SK-N-SH treated with all-trans-retinoic acid at 6 μM for 48 hours (cell line): ENCODE measurements at regions not wholly inside any gene's neighbourhood (a gene's known extent, or its start where the extent isn't known, plus 50 kb on each side); places are given as distances from the start of the nearest gene placed in this dataset.

Experiments used
- ATAC-seq: fragments of 200-7000 bp; cut with Tn5 transposase; 3 replicates; pipeline ENCODE4 v1.9.1; 2020; ENCODE audit warnings: mild to moderate bottlenecking, moderate library complexity
- ARNTL ChIP-seq: fragments of 450-650 bp; formaldehyde crosslinking; IDR thresholded peaks from 2 replicates; pipeline ENCODE4 v1.5.0; 2020; ENCODE audit warnings: low read depth, mild to moderate bottlenecking, moderate library complexity, borderline replicate concordance
- BACH2 ChIP-seq: fragments of 250-450 bp; sonication (Bioruptor Pico); IDR thresholded peaks from 2 replicates; pipeline ENCODE4 v1.9.0; 2021; ENCODE audit warnings: mild to moderate bottlenecking, borderline replicate concordance
- CSDC2 ChIP-seq: fragments of 250-450 bp; sonication (Bioruptor Pico); IDR thresholded peaks from 2 replicates; pipeline ENCODE4 v1.5.0; 2020; ENCODE audit warnings: mild to moderate bottlenecking, moderate library complexity
- GLIS3 ChIP-seq: fragments of 250-450 bp; sonication (Bioruptor Pico); IDR thresholded peaks from 2 replicates; pipeline ENCODE4 v1.5.0; 2020; ENCODE audit warnings: mild to moderate bottlenecking, moderate library complexity
- ISL1 ChIP-seq: fragments of 250-450 bp; sonication (Bioruptor Pico); IDR thresholded peaks from 2 replicates; pipeline ENCODE4 v2.1.2; 2022; ENCODE audit warnings: mild to moderate bottlenecking, moderate library complexity
- OSR1 ChIP-seq: fragments of 250-450 bp; sonication (Bioruptor Pico); IDR thresholded peaks from 2 replicates; pipeline ENCODE4 v1.8.0; 2022; ENCODE audit warnings: moderate library complexity, mild to moderate bottlenecking, inconsistent platforms
- PATZ1 ChIP-seq: fragments of 250-450 bp; sonication (Bioruptor Pico); IDR thresholded peaks from 2 replicates; pipeline ENCODE4 v1.8.0; 2020; ENCODE audit warnings: mild to moderate bottlenecking, moderate library complexity, borderline replicate concordance
- SNAI2 ChIP-seq: fragments of 250-450 bp; sonication (Bioruptor Pico); IDR thresholded peaks from 2 replicates; pipeline ENCODE4 v1.5.0; 2020; ENCODE audit warnings: mild to moderate bottlenecking, moderate library complexity
- TCF4 ChIP-seq: fragments of 250-450 bp; sonication (Bioruptor Pico); IDR thresholded peaks from 2 replicates; pipeline ENCODE4 v1.8.0; 2021; ENCODE audit warnings: mild to moderate bottlenecking, moderate library complexity, borderline replicate concordance
- TOX ChIP-seq: fragments of 250-450 bp; sonication (Bioruptor Pico); IDR thresholded peaks from 2 replicates; pipeline ENCODE4 v1.8.0; 2021; ENCODE audit warnings: mild to moderate bottlenecking, moderate library complexity, borderline replicate concordance
- TSHZ2 ChIP-seq: fragments of 250-450 bp; sonication (Bioruptor Pico); IDR thresholded peaks from 2 replicates; pipeline ENCODE4 v1.5.0; 2020; ENCODE audit warnings: mild to moderate bottlenecking, moderate library complexity
- ZC3H10 ChIP-seq: fragments of 250-450 bp; sonication (Bioruptor Pico); IDR thresholded peaks from 2 replicates; pipeline ENCODE4 v1.5.1; 2021; ENCODE audit warnings: mild to moderate bottlenecking, moderate library complexity
- ZFP3 ChIP-seq: fragments of 250-450 bp; sonication (Bioruptor Pico); IDR thresholded peaks from 2 replicates; pipeline ENCODE4 v1.5.0; 2020; ENCODE audit warnings: mild to moderate bottlenecking, moderate library complexity
- ZFP30 ChIP-seq: fragments of 450-650 bp; formaldehyde crosslinking; IDR thresholded peaks from 2 replicates; pipeline ENCODE4 v1.5.0; 2022; ENCODE audit warnings: mild to moderate bottlenecking, moderate library complexity
- ZNF565 ChIP-seq: fragments of 450-650 bp; formaldehyde crosslinking; conservative IDR thresholded peaks from 2 replicates; pipeline ENCODE4 v1.5.0; 2020; ENCODE audit warnings: low read depth, mild to moderate bottlenecking, moderate library complexity
- ZNF8 ChIP-seq: fragments of 450-650 bp; formaldehyde crosslinking; IDR thresholded peaks from 2 replicates; pipeline ENCODE4 v1.5.0; 2020; ENCODE audit warnings: mild to moderate bottlenecking, moderate library complexity
- TF ChIP-seq, protein P1 (sequence below): fragments of 250-450 bp; sonication (Bioruptor Pico); IDR thresholded peaks from 2 replicates; pipeline ENCODE4 v1.5.1; 2020; ENCODE audit warnings: low read depth, mild to moderate bottlenecking, moderate library complexity
- TF ChIP-seq, protein P2 (sequence below): fragments of 250-450 bp; sonication (Bioruptor Pico); IDR thresholded peaks from 2 replicates; pipeline ENCODE4 v1.8.0; 2021; ENCODE audit warnings: low read depth, mild to moderate bottlenecking, moderate library complexity, borderline replicate concordance
- TF ChIP-seq, protein P3 (sequence below): fragments of 250-450 bp; sonication (Bioruptor Pico); IDR thresholded peaks from 2 replicates; pipeline ENCODE4 v1.5.1; 2021; ENCODE audit warnings: mild to moderate bottlenecking, moderate library complexity

- TF ChIP-seq ZNF565 (CRISPR knock-in tag) (no peak), GLIS3 (CRISPR knock-in tag) (no peak)
- TF ChIP-seq, protein P1, sequence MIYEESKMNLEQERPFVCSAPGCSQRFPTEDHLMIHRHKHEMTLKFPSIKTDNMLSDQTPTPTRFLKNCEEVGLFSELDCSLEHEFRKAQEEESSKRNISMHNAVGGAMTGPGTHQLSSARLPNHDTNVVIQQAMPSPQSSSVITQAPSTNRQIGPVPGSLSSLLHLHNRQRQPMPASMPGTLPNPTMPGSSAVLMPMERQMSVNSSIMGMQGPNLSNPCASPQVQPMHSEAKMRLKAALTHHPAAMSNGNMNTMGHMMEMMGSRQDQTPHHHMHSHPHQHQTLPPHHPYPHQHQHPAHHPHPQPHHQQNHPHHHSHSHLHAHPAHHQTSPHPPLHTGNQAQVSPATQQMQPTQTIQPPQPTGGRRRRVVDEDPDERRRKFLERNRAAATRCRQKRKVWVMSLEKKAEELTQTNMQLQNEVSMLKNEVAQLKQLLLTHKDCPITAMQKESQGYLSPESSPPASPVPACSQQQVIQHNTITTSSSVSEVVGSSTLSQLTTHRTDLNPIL (CRISPR knock-in tag): no peak
Observed at GRCh38 chr12:98173773-98174427, 341.5 kb upstream of the TMPO start (continued).

DNA sequence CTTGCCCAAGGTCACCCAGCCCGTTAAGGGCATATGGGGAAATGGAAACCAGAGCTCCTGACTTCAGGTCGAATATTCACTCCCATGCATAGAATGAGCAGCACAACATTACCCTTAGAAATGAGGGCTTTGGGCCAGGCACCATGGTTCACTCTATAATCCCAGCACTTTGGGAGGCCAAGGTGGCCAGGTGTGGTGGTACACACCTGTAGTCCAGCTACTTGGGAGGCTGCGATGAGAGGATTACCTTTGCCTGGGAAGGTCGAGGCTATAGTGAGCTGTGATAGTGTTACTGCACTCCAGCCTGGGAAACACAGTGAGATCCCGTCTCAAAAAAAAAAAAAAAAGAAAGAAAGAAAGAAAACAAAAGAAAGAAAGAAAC is 341.0 kb upstream of the TMPO start:
- no peak for ATAC-seq
- no peak for TF ChIP-seq ZFP30 (CRISPR knock-in tag)
- TF ChIP-seq BACH2 (CRISPR knock-in tag): no peak
- TF ChIP-seq PATZ1 (CRISPR knock-in tag): no peak
- no peak for TF ChIP-seq ZNF8 (CRISPR knock-in tag)
- TF ChIP-seq ISL1: no peak
- no peak for TF ChIP-seq GLIS3 (CRISPR knock-in tag)
- no peak for TF ChIP-seq ZFP3 (CRISPR knock-in tag)

DNA sequence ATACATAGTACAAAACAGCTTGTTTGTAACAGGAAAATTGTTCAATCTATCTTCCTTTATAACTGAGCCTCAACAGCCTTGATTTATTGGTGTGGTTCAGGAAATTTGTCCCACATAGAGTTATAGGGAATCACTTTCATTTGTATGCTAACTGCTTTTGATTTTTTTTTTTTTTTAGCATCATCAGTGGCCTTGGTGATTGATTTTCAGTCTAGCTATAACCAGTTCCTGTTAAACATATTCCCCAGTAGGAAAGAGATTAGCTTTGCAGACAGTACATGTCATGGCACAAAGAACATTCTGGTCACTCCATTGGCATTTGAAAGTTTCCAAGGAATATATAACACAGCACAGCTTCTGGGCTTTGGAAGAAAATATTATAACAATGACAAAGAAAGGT is 337.3 kb upstream of the TMPO start:
- TF ChIP-seq, protein P2, sequence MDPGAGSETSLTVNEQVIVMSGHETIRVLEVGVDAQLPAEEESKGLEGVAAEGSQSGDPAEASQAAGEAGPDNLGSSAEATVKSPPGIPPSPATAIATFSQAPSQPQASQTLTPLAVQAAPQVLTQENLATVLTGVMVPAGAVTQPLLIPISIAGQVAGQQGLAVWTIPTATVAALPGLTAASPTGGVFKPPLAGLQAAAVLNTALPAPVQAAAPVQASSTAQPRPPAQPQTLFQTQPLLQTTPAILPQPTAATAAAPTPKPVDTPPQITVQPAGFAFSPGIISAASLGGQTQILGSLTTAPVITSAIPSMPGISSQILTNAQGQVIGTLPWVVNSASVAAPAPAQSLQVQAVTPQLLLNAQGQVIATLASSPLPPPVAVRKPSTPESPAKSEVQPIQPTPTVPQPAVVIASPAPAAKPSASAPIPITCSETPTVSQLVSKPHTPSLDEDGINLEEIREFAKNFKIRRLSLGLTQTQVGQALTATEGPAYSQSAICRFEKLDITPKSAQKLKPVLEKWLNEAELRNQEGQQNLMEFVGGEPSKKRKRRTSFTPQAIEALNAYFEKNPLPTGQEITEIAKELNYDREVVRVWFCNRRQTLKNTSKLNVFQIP: no peak
- ATAC-seq: no peak

DNA sequence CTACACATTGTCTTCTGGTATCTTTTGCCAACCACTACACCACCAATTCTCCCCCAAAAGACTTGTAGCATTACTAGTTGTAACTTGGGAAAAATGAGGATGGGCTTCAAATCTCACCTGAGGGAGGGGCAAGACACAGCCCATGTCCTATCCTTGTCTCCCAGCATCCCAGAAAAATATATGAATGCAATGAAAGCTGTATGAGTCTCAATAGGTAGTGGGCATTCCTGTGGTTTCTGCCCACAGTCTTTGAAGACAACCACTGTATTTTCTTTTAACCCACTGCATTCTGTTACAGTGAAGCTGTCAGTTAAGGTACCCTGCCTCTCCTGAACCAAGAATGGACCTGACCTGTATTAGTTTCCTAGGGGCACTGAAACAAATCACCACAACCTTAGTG is 336.2 kb upstream of the TMPO start:
- TF ChIP-seq TCF4 (CRISPR knock-in tag) (no peak), PATZ1 (CRISPR knock-in tag) (no peak), ZNF565 (CRISPR knock-in tag) (no peak), ZNF8 (CRISPR knock-in tag) (no peak), ARNTL (CRISPR knock-in tag) (no peak), TSHZ2 (CRISPR knock-in tag) (no peak), TOX (CRISPR knock-in tag) (no peak), CSDC2 (CRISPR knock-in tag) (no peak), ZC3H10 (CRISPR knock-in tag) (no peak), OSR1 (no peak), ISL1 (no peak), GLIS3 (CRISPR knock-in tag) (no peak), BACH2 (CRISPR knock-in tag) (no peak), SNAI2 (CRISPR knock-in tag) (no peak)
- TF ChIP-seq, protein P2: no peak
- TF ChIP-seq, protein P1 (CRISPR knock-in tag): no peak
- TF ChIP-seq, protein P3, sequence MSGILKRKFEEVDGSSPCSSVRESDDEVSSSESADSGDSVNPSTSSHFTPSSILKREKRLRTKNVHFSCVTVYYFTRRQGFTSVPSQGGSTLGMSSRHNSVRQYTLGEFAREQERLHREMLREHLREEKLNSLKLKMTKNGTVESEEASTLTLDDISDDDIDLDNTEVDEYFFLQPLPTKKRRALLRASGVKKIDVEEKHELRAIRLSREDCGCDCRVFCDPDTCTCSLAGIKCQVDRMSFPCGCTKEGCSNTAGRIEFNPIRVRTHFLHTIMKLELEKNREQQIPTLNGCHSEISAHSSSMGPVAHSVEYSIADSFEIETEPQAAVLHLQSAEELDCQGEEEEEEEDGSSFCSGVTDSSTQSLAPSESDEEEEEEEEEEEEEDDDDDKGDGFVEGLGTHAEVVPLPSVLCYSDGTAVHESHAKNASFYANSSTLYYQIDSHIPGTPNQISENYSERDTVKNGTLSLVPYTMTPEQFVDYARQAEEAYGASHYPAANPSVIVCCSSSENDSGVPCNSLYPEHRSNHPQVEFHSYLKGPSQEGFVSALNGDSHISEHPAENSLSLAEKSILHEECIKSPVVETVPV (CRISPR knock-in tag): no peak
- no peak for ATAC-seq
